Right ventricle myocardium inferior (tissue), 1 donor: ENCODE measurements at regions not wholly inside any gene's neighbourhood (a gene's known extent, or its start where the extent isn't known, plus 50 kb on each side); places are given as distances from the start of the nearest gene placed in this dataset.

Experiments used
- ATAC-seq: fragments of 200-7000 bp; cut with Tn5 transposase; one replicate; pipeline ENCODE4 v1.9.1; 2020; ENCODE audit warnings: mild to moderate bottlenecking, moderate library complexity
- DNase-seq: peaks from one replicate; pipeline ENCODE4 v3.0.0; 2021; ENCODE audit errors: missing footprints
- intact Hi-C: fragments of 100-400 bp; cut with DNase I; formaldehyde crosslinking; loops from one replicate; pipeline ENCODE4 v1.11.0; 2022
- donor health status: DM: no; HTN: yes; CAD: no; lungs with severe emphysema.

DNA sequence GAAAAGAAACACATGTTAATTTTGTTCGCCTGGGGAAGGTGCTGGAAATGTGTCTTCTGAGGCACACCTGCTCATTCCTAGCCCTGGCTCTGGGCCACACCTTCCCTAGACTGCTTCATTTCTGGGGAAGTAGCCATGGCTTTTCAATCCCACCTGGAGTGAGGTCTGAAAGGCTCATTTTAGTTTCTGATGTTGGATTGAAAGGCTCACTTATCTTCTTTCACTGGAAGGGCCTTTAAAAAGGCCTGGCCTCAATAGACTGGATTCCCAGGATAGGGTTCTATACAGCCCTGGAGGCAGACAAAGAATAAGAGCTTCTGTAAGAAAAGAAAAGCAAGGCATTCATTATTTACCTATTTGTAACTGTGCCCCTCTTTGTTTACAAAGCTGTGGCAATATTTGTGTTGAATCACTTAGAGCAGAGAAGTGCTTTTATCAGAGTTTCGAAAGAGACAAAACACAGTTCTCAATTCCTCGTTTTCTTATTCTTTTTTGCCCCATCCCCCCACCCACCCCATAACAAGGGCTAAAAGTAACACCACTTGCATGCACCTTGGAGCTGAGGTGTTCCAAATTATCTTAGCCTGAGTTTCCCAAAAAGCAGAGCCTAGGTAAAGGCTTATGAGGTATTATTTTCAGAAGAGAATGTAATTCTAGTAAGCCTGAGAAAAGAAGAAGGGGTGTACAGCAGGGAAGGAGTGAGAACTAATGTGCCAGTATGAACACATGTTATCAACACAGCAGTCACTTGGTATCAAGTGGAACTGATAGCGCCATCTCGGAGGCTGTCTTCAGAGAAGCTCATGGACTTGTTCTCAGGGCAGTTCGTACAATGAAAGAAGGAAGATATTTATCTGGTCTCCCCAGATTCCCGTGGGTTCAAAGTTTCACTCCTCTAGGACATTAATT, 413.1 kb downstream of the KCTD16 start:
- no peak for ATAC-seq
- intact Hi-C loops, result no loop called here
- no peak for DNase-seq

DNA sequence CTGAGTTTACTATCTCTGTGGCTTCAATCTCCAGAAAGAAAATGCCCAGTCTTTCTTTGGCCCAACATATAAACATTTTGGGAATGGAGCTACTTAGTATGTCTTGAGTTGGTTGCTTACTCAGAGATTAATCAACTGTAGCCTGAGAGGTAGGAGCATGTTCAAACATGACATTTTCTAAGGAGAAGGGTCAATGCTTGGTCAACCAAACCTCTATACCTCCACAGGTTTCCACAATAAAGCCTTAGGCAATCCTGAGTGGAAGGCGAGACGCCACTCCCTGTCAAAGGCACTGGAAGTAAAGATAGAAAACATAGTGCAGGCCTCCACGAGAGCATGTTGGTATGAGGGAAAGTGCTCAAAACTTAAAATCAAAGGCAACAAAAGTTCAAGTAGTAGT, 411.4 kb downstream of the KCTD16 start:
- DNase-seq (no peak), ATAC-seq (no peak)
- intact Hi-C loops, result no loop called here

DNA sequence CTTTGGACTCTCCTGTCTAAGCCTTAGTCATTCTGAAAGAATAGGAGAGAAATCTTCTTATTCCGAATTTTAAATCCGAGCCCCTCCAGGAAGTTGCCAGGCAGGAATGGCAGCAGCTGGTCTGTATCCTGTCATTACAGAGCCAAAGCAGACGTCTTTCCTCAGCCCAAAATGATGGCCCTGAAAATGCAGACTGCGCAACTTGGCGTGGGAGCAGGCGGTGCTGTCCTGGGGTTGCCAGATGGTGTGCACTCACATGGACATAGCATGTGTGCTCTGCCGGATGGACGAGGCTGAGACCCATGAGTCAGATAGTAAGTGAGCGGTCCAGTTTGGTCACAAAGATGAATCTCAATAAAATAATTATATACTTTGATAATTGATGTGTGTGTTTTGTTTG, 410.4 kb downstream of the KCTD16 start:
- ATAC-seq (no peak), DNase-seq (no peak)
- intact Hi-C loops, result no loop called here

DNA sequence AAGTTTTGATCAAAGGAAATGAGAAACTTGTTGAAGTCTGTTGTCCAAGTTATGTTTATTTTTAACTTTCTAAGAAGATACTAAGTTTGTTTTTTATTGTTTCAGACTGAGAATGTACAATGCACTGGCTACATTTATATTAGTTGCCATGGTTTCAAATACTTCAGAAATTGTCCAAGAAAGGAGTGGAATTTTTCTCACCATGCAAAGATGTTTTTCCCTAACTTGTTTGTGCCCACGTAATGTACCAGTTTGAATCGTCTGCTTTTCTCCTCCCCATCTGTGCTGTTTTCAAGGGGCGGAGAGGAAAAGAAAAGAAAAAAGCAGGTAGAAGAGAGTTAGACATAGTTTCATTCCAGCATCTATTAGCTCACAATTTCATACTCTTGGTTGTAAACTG, 407.0 kb downstream of the KCTD16 start:
- ATAC-seq, result no peak
- intact Hi-C loops, result no loop called here
- no peak for DNase-seq

DNA sequence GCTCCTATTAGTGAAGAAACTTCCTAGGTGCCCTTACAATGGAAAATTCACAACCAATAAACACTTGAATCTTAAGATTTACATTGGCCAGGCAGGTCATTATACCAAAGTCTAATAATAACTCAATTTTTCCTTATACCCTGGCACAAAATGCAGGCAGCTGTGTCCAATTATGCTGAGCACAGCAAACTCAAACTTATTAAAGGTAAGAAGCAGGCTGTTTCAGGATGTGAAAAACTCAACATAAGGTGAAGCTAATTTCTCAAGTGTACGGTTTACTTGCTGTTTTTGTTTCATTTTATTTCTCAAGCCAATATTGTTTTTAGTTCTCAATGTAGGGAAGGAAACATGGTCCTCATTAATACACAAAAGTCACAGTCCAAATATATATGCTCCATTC, 405.1 kb downstream of the KCTD16 start:
- intact Hi-C loops, result no loop called here
- ATAC-seq (no peak), DNase-seq (no peak)

DNA sequence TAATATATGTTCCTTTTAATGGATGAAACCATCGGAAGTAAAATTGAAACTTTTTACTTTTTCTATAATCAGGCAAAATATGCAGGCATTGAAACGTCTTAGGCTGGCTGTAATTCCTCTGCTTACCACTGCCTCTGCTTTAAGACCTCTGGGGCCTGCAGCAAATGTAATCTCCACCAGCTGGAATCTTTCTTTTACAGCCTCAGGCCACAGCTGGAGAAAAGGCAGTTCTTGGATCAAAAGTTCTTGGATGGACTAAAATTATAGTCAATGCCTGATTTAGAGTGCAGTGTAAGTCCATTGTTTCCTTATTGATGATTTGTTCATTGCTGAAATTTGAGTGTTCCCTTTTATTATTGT, 396.7 kb downstream of the KCTD16 start:
- DNase-seq (no peak), ATAC-seq (no peak)
- intact Hi-C loops, result no loop called here

DNA sequence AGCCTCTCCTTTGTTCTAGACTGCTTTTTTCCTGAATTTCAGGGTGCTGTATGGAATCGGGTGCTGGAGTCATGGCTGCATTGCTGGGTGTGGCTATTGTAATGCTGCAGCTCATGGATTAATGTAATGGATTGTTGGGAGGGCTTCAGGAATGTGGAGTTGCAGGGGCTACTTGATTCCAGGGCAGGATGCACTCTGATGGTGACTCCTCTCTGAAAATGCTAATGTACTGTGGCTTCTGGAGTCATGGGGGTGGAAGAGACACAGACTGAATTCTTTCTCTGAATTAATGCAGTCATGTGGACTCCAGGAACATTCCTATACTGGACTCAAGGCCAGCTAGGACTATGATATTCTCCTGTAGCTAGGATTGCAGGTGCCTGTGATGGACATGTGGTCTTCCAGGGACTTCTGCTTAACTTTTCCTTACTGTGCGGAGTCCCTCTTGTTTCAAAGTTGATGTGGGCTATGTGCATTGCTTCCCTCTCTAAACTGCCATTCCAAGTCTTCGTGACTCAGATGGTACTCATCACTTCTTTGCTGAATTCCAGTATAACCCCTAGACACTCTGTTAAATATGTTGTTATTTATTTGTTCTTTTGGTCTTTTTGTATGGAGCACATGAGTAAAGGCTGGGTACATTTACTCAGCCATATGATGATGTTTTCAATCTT, 396.2 kb downstream of the KCTD16 start:
- DNase-seq, result no peak
- no peak for ATAC-seq
- intact Hi-C loops, result no loop called here

DNA sequence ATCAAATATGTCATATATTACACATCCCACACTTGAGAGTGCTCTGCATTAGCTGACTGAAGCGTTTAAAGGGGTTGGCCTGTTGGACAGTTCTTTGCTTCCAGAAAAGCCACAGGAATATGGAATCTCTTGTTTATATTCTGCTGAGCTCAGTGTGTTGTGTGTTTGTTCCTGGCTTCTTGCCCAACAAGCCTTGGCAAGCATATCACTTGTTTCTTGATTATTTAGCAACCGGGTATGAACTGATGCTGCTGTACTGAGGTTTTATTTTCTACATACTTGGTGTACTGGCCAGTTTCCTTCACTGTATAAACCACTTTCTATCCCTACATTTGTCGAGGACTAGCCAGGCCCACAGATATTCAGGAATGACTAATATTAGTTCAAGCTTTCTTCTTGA, 378.9 kb downstream of the KCTD16 start:
- intact Hi-C loops, result no loop called here
- no peak for ATAC-seq
- no peak for DNase-seq

DNA sequence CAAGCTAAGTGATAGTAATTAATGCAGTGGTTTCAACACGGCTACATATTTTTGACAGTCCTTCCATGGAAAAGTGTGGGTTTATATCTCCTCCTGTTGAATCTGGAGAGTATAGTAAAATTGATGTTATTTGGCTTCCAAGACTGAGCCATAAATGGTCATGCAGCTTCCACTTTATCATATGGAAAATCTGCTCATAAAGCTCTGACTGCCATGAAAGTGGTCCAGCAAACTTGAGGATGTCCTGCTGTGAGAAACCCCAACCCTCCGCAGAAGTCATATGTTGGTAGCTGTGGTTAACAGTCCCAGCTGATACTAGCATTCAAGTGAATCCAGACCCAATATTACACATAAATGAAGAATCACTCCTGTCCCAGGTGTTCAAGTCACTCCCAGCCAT, 378.3 kb downstream of the KCTD16 start:
- ATAC-seq (no peak), DNase-seq (no peak)
- intact Hi-C loops, result no loop called here

DNA sequence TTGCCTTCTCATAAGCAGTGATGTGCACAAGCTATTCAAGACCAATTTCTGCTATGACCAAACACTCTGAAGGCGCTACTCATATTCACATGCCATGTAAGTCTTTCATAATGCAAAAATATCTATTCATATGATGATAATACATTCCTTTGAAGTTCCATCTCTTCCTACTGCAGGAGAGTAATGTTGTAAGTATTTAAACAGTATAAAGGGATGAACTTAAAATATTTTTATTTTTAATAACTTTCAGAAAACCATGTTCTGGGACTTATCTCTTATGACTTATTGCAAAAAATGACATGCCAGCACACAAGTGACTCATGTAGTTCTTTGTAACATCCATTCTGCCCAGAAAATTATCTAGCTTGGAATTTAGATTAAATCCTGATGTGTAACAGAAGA, 376.4 kb downstream of the KCTD16 start:
- no peak for DNase-seq
- intact Hi-C loops, result no loop called here
- ATAC-seq, result no peak

DNA sequence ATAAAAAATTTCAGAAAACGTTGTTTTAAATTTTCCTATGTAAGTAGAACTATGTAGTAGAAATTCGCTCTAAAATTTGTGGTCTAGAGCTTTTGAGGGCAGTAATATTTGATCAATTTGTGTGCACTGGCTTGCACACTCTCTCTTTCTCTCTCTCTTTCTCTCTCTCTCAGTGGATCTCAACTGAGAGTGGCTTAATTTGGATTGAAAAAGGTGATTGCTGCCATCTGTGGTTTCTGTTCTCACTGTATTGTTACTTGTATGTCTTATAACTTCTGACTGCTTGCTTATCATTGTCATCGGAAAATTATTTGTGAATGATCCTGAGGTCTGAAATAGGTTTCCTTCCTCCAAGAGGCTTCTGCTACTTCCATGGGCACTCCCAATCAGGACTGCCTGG, 368.2 kb downstream of the KCTD16 start:
- ATAC-seq (no peak), DNase-seq (no peak)
- intact Hi-C loops, result no loop called here
